ENCODE measurements at regions not wholly inside any gene's neighbourhood (a gene's known extent, or its start where the extent isn't known, plus 50 kb on each side); places are given as distances from the start of the nearest gene placed in this dataset.

DNA sequence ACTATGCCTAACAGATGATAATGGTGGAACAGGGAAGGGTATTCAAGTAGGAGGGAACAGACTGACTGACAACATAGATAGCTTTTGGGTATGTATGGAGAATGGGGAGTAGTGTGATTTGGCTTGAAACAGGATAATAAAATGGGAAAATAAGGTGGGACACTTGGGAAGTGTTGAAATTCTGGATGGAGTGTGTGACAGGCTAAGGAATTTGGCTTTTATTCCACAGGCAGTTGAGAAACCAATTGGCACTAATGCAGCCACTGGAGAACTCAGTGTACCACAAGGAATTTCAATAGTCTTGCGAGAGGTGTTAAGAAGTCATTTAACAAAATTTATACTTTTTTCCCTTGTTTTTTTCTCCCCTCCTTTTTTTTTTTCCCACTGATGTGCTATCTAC is 153.5 kb upstream of the ELAVL2 start:
- peaks cover 80% of the 10 kb centered on the region for H3K9me3 ChIP-seq (ENCODE audit: low read length)
- in situ Hi-C loops (cut with HindIII; ENCODE audit: extremely low pct_ligation_motif_present, low pct_unique_long_range_greater_than_20kb) (no loop called here), intact Hi-C loops (cut with micrococcal nuclease; ENCODE audit: unreplicated experiment) (no loop called here)
- ATAC-seq (no peak), FAIRE-seq (no peak), DNase-seq (ENCODE audit: low spot score) (no peak)
- no peak overlapping the region for H3K27ac ChIP-seq (ENCODE audit: extremely low read length, insufficient read depth, low read length)
- no peak overlapping the region for H3K4me2 ChIP-seq (ENCODE audit: low read depth, low read length)
- H3K9ac ChIP-seq (ENCODE audit: insufficient read depth, low read depth, low read length) = no peak overlapping the region
- POLR2A ChIA-PET = no interaction called here
- H3K36me3 ChIP-seq (replicated peaks in 1 of 2; ENCODE audit: control insufficient read depth in 1 of 2, insufficient read depth in 2 of 2, low read length in 2 of 2) = no peaks in the 10 kb centered on the region
- TF ChIP-seq ADNP (CRISPR knock-in tag; IDR thresholded peaks at IDR 0.05) (no peak), ZNF101 (CRISPR knock-in tag; IDR thresholded peaks at IDR 0.05; ENCODE audit: borderline replicate concordance, low read depth) (no peak), ETV5 (CRISPR knock-in tag; IDR thresholded peaks at IDR 0.05; ENCODE audit: borderline replicate concordance) (no peak), CEBPB (IDR thresholded peaks at IDR 0.05; ENCODE audit: borderline replicate concordance, low read depth, low read length) (no peak), RBM22 (optimal IDR thresholded peaks at IDR 0.05; ENCODE audit: low read length) (no peak), AGO1 (IDR thresholded peaks at IDR 0.05; ENCODE audit: low read depth, low read length, poor library complexity, severe bottlenecking) (no peak), ZNF329 (CRISPR knock-in tag; IDR thresholded peaks at IDR 0.05; ENCODE audit: low read depth) (no peak), TBX3 (IDR thresholded peaks at IDR 0.05; ENCODE audit: borderline replicate concordance) (no peak), ZSCAN12 (CRISPR knock-in tag; IDR thresholded peaks at IDR 0.05) (no peak), CENPT (CRISPR knock-in tag; IDR thresholded peaks at IDR 0.05; ENCODE audit: low read depth) (no peak), ZC3H4 (CRISPR knock-in tag; IDR thresholded peaks at IDR 0.05; ENCODE audit: borderline replicate concordance) (no peak)
- TF ChIP-seq, protein P1, sequence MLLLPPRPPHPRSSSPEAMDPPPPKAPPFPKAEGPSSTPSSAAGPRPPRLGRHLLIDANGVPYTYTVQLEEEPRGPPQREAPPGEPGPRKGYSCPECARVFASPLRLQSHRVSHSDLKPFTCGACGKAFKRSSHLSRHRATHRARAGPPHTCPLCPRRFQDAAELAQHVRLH (CRISPR knock-in tag; IDR thresholded peaks at IDR 0.05; ENCODE audit: borderline replicate concordance, low read depth) = no peak
- WGBS (ENCODE audit: low lambda C conversion rate) = 41% methylated on average over 1 of the region's 1 CpG
- BruUV-seq (replicated peaks) = no TSS peak
- no peak overlapping the region for H2AFZ ChIP-seq (ENCODE audit: low read length)
- H4K20me1 ChIP-seq (ENCODE audit: insufficient read depth, low read length) = no peaks in the 10 kb centered on the region
- no peaks in the 10 kb centered on the region for H3K4me1 ChIP-seq (ENCODE audit: insufficient read depth, low read length)
- no peaks in the 10 kb centered on the region for H3K27me3 ChIP-seq (ENCODE audit: control insufficient read depth in 1 of 2, insufficient read depth in 2 of 2, low read length in 2 of 2)
- no peaks in the 10 kb centered on the region for H3K79me2 ChIP-seq (ENCODE audit: insufficient read depth, low read length)
- CTCF ChIA-PET (ENCODE audit: low intra/inter-chr PET ratio, low total read pairs) = no interaction called here
- no peak overlapping the region for H3K4me3 ChIP-seq (replicated peaks in 1 of 3; ENCODE audit: insufficient read depth in 1 of 3, low read depth in 2 of 3, low read length in 3 of 3)
